Calu3 (cell line): ENCODE measurements at regions not wholly inside any gene's neighbourhood (a gene's known extent, or its start where the extent isn't known, plus 50 kb on each side); places are given as distances from the start of the nearest gene placed in this dataset.

Source experiments
- BruUV-seq: library from RNA; stranded (reverse); fragments of 400-500 nt; replicated peaks from 2 replicates; lab custom pipeline; 2021; lab: Mats Ljungman, UMichigan
- CTCF ChIA-PET: fragments of 300-600 bp; sonication (Branson Sonifier 250); formaldehyde crosslinking; loops from one replicate; lab custom pipeline; 2022; ENCODE audit warnings: antibody characterized with exemption; lab: Charles Lee
- DNase-seq: peaks from one replicate; pipeline ENCODE4 v3.0.0; 2022
- H3K27ac Mint-ChIP-seq: one replicate; pipeline ENCODE4 v1.8.0; 2022; ENCODE audit warnings: mixed read lengths; ENCODE audit not compliant: unreplicated experiment
- H3K27me3 Mint-ChIP-seq: one replicate; pipeline ENCODE4 v1.8.0; 2022; ENCODE audit warnings: mixed read lengths; ENCODE audit not compliant: unreplicated experiment
- H3K36me3 Mint-ChIP-seq: one replicate; pipeline ENCODE4 v1.8.0; 2022; ENCODE audit warnings: mild to moderate bottlenecking, moderate library complexity, mixed read lengths; ENCODE audit not compliant: insufficient read depth, unreplicated experiment
- H3K4me1 Mint-ChIP-seq: one replicate; pipeline ENCODE4 v1.8.0; 2022; ENCODE audit warnings: mild to moderate bottlenecking, low read depth, mixed read lengths; ENCODE audit not compliant: unreplicated experiment
- H3K4me3 Mint-ChIP-seq: one replicate; pipeline ENCODE4 v1.8.0; 2022; ENCODE audit warnings: mild to moderate bottlenecking, low read depth, moderate library complexity, mixed read lengths; ENCODE audit not compliant: unreplicated experiment
- H3K9me3 Mint-ChIP-seq: one replicate; pipeline ENCODE4 v1.8.0; 2022; ENCODE audit warnings: low read depth, mixed read lengths; ENCODE audit not compliant: unreplicated experiment
- CTCF ChIP-seq: fragments of 200-600 bp; IDR thresholded peaks from one replicate; pipeline ENCODE4 v1.8.0; 2022; ENCODE audit warnings: antibody characterized with exemption; ENCODE audit not compliant: unreplicated experiment
- intact Hi-C: fragments of 100-400 bp; cut with micrococcal nuclease; formaldehyde crosslinking; loops from one replicate; pipeline ENCODE4 v1.10.0; 2022; ENCODE audit not compliant: unreplicated experiment

- no peak overlapping the region for H3K4me3 Mint-ChIP-seq
- DNase-seq, result no peak
- intact Hi-C loops, result no loop called here
- no peaks in the 10 kb centered on the region for H3K4me1 Mint-ChIP-seq
- H3K27ac Mint-ChIP-seq, result no peak overlapping the region
- CTCF ChIA-PET, result no interaction called here
- BruUV-seq, result no TSS peak
- H3K27me3 Mint-ChIP-seq, result no peaks in the 10 kb centered on the region
- H3K9me3 Mint-ChIP-seq, result peaks cover 6% of the 10 kb centered on the region
- H3K36me3 Mint-ChIP-seq, result no peaks in the 10 kb centered on the region
- TF ChIP-seq CTCF, result no peak
Measured at GRCh38 chr13:106981051-106981450, 413.1 kb upstream of the ARGLU1 start.

GRCh38 chr13:106967391-106967790 is 399.5 kb upstream of the ARGLU1 start:
- no peak for DNase-seq
- no peak overlapping the region for H3K27ac Mint-ChIP-seq
- no peak overlapping the region for H3K4me3 Mint-ChIP-seq
- intact Hi-C loops, result no loop called here
- no TSS peak for BruUV-seq
- CTCF ChIA-PET, result no interaction called here
- H3K27me3 Mint-ChIP-seq, result no peaks in the 10 kb centered on the region
- no peaks in the 10 kb centered on the region for H3K36me3 Mint-ChIP-seq
- no peaks in the 10 kb centered on the region for H3K4me1 Mint-ChIP-seq
- no peak for TF ChIP-seq CTCF
- peaks cover 5% of the 10 kb centered on the region for H3K9me3 Mint-ChIP-seq

GRCh38 chr13:106963151-106963550 is 395.2 kb upstream of the ARGLU1 start:
- no peak for DNase-seq
- Mint-ChIP-seq H3K9me3 (no peaks in the 10 kb centered on the region), H3K4me3 (no peak overlapping the region), H3K36me3 (no peaks in the 10 kb centered on the region), H3K27ac (no peak overlapping the region), H3K27me3 (no peaks in the 10 kb centered on the region), H3K4me1 (no peaks in the 10 kb centered on the region)
- no peak for TF ChIP-seq CTCF
- intact Hi-C loops, result no loop called here
- no TSS peak for BruUV-seq
- CTCF ChIA-PET, result no interaction called here

- Mint-ChIP-seq H3K27me3 (no peaks in the 10 kb centered on the region), H3K4me1 (no peaks in the 10 kb centered on the region), H3K9me3 (no peaks in the 10 kb centered on the region), H3K27ac (no peak overlapping the region), H3K4me3 (no peak overlapping the region), H3K36me3 (no peaks in the 10 kb centered on the region)
- CTCF ChIA-PET, result no interaction called here
- intact Hi-C loops, result no loop called here
- no peak for DNase-seq
- BruUV-seq, result no TSS peak
- TF ChIP-seq CTCF, result no peak
Measured at GRCh38 chr13:106961651-106962050, 393.7 kb upstream of the ARGLU1 start.
